ENCODE measurements at regions not wholly inside any gene's neighbourhood (a gene's known extent, or its start where the extent isn't known, plus 50 kb on each side); places are given as distances from the start of the nearest gene placed in this dataset.

DNA sequence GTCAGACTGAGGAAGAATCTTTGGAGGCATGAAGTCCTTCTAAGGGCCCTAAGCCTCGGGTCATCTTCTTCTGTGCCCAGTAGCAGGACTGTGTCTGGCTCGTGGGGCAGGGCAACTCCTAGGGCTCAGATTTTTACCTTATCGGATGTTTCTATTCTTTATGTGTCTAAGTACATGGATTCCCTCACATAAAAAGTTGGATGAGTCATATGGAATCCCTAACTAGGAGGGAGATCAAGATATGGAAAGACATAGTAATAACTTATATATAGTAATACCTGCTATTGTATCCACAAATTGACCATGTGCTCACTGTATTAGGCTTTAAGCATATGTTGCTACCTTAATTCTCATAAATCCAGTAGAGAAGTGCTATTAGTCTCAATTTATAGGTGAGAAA lies 364.5 kb upstream of the CAMK1G start:
- no peak overlapping the region for H3K27ac ChIP-seq
- no peak for TF ChIP-seq ZFX (IDR thresholded peaks at IDR 0.05; ENCODE audit: borderline replicate concordance)
- TF ChIP-seq, protein P1, sequence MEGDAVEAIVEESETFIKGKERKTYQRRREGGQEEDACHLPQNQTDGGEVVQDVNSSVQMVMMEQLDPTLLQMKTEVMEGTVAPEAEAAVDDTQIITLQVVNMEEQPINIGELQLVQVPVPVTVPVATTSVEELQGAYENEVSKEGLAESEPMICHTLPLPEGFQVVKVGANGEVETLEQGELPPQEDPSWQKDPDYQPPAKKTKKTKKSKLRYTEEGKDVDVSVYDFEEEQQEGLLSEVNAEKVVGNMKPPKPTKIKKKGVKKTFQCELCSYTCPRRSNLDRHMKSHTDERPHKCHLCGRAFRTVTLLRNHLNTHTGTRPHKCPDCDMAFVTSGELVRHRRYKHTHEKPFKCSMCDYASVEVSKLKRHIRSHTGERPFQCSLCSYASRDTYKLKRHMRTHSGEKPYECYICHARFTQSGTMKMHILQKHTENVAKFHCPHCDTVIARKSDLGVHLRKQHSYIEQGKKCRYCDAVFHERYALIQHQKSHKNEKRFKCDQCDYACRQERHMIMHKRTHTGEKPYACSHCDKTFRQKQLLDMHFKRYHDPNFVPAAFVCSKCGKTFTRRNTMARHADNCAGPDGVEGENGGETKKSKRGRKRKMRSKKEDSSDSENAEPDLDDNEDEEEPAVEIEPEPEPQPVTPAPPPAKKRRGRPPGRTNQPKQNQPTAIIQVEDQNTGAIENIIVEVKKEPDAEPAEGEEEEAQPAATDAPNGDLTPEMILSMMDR (IDR thresholded peaks at IDR 0.05), result no peak

DNA sequence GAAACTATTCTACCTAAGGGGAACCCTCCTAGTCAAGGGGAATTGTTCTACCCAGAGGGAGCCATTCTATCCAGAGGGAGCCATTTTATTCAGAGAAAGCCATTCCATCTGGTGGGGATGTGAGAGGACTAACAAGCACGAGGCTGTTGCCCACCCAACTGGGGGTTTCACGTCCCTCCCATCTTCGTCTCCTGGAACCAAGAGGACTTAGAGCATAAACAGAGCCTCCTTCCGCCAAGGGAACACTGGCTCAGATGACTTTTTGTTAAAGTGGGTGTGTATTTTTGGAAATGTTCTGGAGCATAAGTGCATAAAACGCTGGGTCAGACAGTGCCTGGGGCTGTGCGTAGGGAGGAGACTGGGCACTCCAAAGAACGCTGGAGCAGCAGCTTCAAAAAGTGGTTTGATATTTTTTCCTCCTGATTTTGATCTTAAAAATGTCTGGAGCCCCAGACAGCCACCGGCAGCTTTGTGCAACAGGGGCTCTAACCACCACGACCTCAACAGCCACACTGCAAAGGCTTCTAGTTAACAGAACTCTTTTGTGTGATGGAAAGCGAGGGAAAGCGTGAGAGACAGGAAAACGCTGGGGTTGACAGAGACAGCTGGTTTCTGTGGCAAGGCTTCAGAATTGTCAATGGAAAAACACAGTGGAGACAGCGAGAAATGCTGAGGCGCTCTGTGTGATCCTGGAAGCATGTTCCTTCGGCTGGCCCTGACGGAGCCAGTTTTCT lies 363.6 kb upstream of the CAMK1G start:
- TF ChIP-seq, protein P1 (IDR thresholded peaks at IDR 0.05), result no peak
- TF ChIP-seq ZFX (IDR thresholded peaks at IDR 0.05; ENCODE audit: borderline replicate concordance), result no peak
- H3K27ac ChIP-seq, result no peak overlapping the region

DNA sequence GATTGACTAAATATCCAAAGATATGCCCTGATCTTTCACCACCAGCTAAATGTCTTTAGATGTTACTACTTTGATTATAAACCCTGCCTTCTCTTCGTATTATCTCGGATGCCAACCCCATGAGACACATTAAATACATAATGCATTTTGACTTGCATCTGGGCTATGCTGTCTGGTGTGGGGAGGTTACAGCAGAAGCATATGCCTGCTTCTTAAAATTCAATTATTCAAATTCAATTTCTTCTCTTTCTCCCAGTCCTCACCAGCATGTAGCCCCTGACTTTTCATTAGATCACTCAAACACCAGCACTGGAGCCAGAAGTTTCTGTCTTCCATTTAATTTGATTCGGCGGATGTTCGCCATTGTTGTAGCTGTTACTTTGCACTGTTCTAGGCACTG lies 360.7 kb upstream of the CAMK1G start:
- TF ChIP-seq, protein P1 (IDR thresholded peaks at IDR 0.05), result no peak
- TF ChIP-seq ZFX (IDR thresholded peaks at IDR 0.05; ENCODE audit: borderline replicate concordance), result no peak
- no peak overlapping the region for H3K27ac ChIP-seq

DNA sequence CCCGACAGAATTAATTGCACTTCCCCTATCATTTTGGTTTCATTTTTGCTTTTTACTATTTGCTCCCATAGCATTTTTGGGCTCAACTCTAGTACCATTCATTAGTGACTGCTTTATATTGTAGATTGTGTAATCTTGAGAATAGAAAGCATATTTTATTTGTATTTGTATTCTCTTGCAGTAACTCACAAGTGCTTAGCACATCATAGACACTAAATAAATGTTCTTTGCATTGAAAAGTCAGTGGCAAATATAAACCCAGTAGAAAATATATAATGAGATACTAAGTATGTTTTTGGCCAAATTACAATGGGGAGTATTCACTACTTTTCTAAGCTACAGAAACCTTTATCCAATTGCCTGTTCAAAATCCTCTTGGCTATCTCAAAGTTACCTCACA lies 359.7 kb upstream of the CAMK1G start:
- TF ChIP-seq, protein P1 (IDR thresholded peaks at IDR 0.05), result no peak
- no peak for TF ChIP-seq ZFX (IDR thresholded peaks at IDR 0.05; ENCODE audit: borderline replicate concordance)
- no peak overlapping the region for H3K27ac ChIP-seq

DNA sequence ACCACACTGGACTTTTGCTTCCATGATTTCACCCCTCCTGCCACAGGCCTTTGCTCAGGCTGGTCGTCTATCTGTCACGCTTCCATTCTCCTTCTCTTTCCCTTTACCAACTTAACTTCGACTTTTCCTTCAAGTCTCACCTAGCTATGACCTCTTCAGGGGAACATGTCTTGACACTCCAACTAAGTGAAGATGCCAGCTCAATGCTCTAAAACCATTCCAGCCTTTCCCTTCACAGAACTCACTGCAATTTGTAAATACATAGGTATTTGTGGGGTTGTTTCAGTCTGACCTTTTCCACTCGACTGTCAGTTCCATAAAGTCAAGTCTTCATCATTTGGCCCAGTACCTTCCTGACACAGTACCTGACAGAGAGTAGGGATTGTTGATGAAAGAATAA lies 358.6 kb upstream of the CAMK1G start:
- TF ChIP-seq ZFX (IDR thresholded peaks at IDR 0.05; ENCODE audit: borderline replicate concordance), result no peak
- TF ChIP-seq, protein P1 (IDR thresholded peaks at IDR 0.05), result no peak
- no peak overlapping the region for H3K27ac ChIP-seq

DNA sequence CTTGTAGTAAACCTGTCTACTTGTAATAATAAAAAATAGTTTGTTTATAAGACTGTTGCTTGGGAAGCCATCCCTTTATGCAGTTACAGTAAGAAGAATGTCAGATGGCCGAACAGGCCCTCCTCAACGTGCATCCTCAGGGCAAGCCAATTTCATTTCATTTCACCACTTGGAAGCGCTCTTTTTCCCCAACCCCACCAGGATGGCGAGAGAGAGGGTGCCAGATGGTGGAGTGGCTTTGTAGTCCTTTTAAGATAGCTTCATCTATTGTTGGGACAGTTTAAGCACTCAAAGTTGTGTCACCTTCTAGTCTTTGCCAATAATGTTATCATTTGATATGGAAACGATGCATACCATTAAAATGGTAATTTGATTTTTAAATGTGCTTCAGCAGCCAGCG lies 356.3 kb upstream of the CAMK1G start:
- TF ChIP-seq ZFX (IDR thresholded peaks at IDR 0.05; ENCODE audit: borderline replicate concordance), result no peak
- TF ChIP-seq, protein P1 (IDR thresholded peaks at IDR 0.05), result no peak
- no peak overlapping the region for H3K27ac ChIP-seq

DNA sequence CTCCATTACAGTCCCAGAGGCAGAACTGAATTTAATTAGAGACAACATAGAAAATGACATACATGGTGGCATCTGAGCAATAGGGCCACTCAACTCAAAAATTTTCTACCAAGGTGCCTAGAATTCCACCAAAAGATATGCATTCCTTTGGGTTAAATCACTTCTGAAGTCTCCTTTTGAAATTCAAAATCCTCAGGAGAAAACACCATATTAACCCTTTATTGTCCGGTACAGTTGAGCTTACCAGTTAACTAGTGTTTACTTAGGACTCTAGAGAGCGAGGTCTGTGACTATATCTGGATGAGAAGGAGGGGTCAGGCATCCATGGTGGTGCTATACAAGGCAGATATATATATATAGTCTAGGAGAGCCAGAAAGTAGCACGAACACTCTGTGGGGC lies 355.6 kb upstream of the CAMK1G start:
- TF ChIP-seq, protein P1 (IDR thresholded peaks at IDR 0.05), result no peak
- no peak for TF ChIP-seq ZFX (IDR thresholded peaks at IDR 0.05; ENCODE audit: borderline replicate concordance)
- no peak overlapping the region for H3K27ac ChIP-seq
